Neural progenitor cell (in vitro differentiated cells): ENCODE measurements at regions not wholly inside any gene's neighbourhood (a gene's known extent, or its start where the extent isn't known, plus 50 kb on each side); places are given as distances from the start of the nearest gene placed in this dataset.
A peak's percentile ranks its signal among the peaks of the same experiment; 100 is the strongest.

Experiments used
- DNase-seq: peaks from one replicate; pipeline ENCODE4 v3.0.0-alpha.2; 2016; ENCODE audit warnings: low spot score
- H2AFZ ChIP-seq: fragments of 200-600 bp; sonication (generic); replicated peaks from 2 replicates; pipeline ENCODE4 v1.6.1; 2016; ENCODE audit warnings: antibody characterized with exemption
- H3F3A ChIP-seq: fragments of 200-600 bp; sonication (generic); 2 replicates; pipeline ENCODE4 v1.6.1; 2016; ENCODE audit warnings: antibody characterized with exemption, low read depth
- H3K27ac ChIP-seq: fragments of 200-600 bp; sonication (generic); 2 replicates; pipeline ENCODE4 v1.5.1; 2016; ENCODE audit warnings: mild to moderate bottlenecking
- H3K27me3 ChIP-seq: fragments of 200-600 bp; sonication (generic); 2 replicates; pipeline ENCODE4 v1.6.1; 2016; ENCODE audit warnings: mild to moderate bottlenecking, moderate library complexity
- H3K36me3 ChIP-seq: fragments of 200-600 bp; sonication (generic); 2 replicates; pipeline ENCODE4 v1.5.1; 2016
- H3K4me1 ChIP-seq: fragments of 200-600 bp; sonication (generic); 2 replicates; pipeline ENCODE4 v1.6.1; 2016; ENCODE audit warnings: mixed run types
- H3K4me2 ChIP-seq: fragments of 200-600 bp; sonication (generic); 2 replicates; pipeline ENCODE4 v1.6.1; 2016
- H3K4me3 ChIP-seq: fragments of 200-600 bp; sonication (generic); 2 replicates; pipeline ENCODE4 v1.5.1; 2016
- H3K79me2 ChIP-seq: fragments of 200-600 bp; sonication (generic); 2 replicates; pipeline ENCODE4 v1.6.1; 2016; ENCODE audit warnings: low read depth
- H3K9ac ChIP-seq: fragments of 200-600 bp; sonication (generic); 2 replicates; pipeline ENCODE4 v1.6.1; 2016
- H3K9me3 ChIP-seq: fragments of 200-600 bp; sonication (generic); 2 replicates; pipeline ENCODE4 v1.5.1; 2016; ENCODE audit warnings: low read depth
- H4K20me1 ChIP-seq: fragments of 200-600 bp; sonication (generic); 2 replicates; pipeline ENCODE4 v1.6.1; 2016; ENCODE audit warnings: low read depth
- H3K27ac Mint-ChIP-seq: 3 replicates; pipeline ENCODE4 v1.8.0; 2021; ENCODE audit warnings: mixed read lengths
- H3K27me3 Mint-ChIP-seq: 2 replicates; pipeline ENCODE4 v1.8.0; 2022; ENCODE audit warnings: low read depth, mild to moderate bottlenecking, inconsistent platforms, moderate library complexity, mixed read lengths; ENCODE audit not compliant: insufficient read depth
- H3K36me3 Mint-ChIP-seq: 3 replicates; pipeline ENCODE4 v1.8.0; 2021; ENCODE audit warnings: mixed read lengths
- H3K4me1 Mint-ChIP-seq: 3 replicates; pipeline ENCODE4 v1.8.0; 2021; ENCODE audit warnings: mixed read lengths
- H3K4me3 Mint-ChIP-seq: 3 replicates; pipeline ENCODE4 v1.8.0; 2021; ENCODE audit warnings: mild to moderate bottlenecking, moderate library complexity, mixed read lengths
- H3K9me3 Mint-ChIP-seq: 3 replicates; pipeline ENCODE4 v1.8.0; 2020; ENCODE audit warnings: mixed read lengths
- EZH2 ChIP-seq: fragments of 200-600 bp; sonication (generic); IDR thresholded peaks from 2 replicates; pipeline ENCODE4 v1.6.1; 2017; ENCODE audit warnings: antibody characterized with exemption, mild to moderate bottlenecking, moderate library complexity
- EZH2phosphoT487 ChIP-seq: fragments of 200-600 bp; sonication (generic); IDR thresholded peaks from 2 replicates; pipeline ENCODE4 v1.6.1; 2017; ENCODE audit warnings: antibody characterized with exemption
- TF ChIP-seq, protein P1 (sequence below): fragments of 200-600 bp; sonication (generic); IDR thresholded peaks from 2 replicates; pipeline ENCODE4 v1.5.1; 2017; ENCODE audit warnings: antibody characterized with exemption, mild to moderate bottlenecking

DNA sequence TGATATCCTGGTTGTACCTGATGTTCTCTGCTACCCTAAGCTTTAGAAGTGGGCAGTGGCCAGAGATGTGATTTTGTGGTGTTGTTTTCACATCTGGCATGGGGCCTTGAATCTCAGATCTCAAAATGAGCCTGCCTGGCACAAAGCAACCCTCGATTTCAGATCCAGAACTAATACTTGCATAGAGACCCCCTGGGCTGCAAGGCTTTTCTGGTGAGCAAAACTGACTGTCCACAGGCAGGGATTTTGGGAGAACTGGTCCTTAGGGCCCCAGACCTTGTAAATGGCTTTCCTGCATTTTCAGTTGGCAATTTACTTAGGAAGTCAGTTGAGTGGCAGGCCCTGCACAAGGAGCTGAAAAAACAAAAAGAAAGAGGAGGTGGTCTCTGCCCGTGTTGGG, 265.3 kb downstream of the MYCN start:
- TF ChIP-seq, protein P1, sequence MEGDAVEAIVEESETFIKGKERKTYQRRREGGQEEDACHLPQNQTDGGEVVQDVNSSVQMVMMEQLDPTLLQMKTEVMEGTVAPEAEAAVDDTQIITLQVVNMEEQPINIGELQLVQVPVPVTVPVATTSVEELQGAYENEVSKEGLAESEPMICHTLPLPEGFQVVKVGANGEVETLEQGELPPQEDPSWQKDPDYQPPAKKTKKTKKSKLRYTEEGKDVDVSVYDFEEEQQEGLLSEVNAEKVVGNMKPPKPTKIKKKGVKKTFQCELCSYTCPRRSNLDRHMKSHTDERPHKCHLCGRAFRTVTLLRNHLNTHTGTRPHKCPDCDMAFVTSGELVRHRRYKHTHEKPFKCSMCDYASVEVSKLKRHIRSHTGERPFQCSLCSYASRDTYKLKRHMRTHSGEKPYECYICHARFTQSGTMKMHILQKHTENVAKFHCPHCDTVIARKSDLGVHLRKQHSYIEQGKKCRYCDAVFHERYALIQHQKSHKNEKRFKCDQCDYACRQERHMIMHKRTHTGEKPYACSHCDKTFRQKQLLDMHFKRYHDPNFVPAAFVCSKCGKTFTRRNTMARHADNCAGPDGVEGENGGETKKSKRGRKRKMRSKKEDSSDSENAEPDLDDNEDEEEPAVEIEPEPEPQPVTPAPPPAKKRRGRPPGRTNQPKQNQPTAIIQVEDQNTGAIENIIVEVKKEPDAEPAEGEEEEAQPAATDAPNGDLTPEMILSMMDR = no peak
- TF ChIP-seq EZH2 (no peak), EZH2phosphoT487 (no peak)
- no peaks in the 10 kb centered on the region for H3K79me2 ChIP-seq
- no peak overlapping the region for H3K27ac ChIP-seq
- Mint-ChIP-seq H3K9me3 (peaks cover 32% of the 10 kb centered on the region), H3K36me3 (peaks cover 8% of the 10 kb centered on the region), H3K4me1 (peaks cover 50% of the 10 kb centered on the region), H3K27ac (peak overlapping the region; percentile 82), H3K4me3 (no peak overlapping the region), H3K27me3 (peaks cover 18% of the 10 kb centered on the region)
- no peaks in the 10 kb centered on the region for H3K36me3 ChIP-seq
- no peaks in the 10 kb centered on the region for H3K9me3 ChIP-seq
- H3K4me2 ChIP-seq = peak overlapping the region; percentile 56
- H2AFZ ChIP-seq = no peak overlapping the region
- H4K20me1 ChIP-seq = peaks cover 6% of the 10 kb centered on the region
- H3K4me1 ChIP-seq = peaks cover 30% of the 10 kb centered on the region
- no peak for DNase-seq
- no peak overlapping the region for H3K4me3 ChIP-seq
- no peak overlapping the region for H3K9ac ChIP-seq
- peaks cover 15% of the 10 kb centered on the region for H3F3A ChIP-seq
- no peaks in the 10 kb centered on the region for H3K27me3 ChIP-seq

DNA sequence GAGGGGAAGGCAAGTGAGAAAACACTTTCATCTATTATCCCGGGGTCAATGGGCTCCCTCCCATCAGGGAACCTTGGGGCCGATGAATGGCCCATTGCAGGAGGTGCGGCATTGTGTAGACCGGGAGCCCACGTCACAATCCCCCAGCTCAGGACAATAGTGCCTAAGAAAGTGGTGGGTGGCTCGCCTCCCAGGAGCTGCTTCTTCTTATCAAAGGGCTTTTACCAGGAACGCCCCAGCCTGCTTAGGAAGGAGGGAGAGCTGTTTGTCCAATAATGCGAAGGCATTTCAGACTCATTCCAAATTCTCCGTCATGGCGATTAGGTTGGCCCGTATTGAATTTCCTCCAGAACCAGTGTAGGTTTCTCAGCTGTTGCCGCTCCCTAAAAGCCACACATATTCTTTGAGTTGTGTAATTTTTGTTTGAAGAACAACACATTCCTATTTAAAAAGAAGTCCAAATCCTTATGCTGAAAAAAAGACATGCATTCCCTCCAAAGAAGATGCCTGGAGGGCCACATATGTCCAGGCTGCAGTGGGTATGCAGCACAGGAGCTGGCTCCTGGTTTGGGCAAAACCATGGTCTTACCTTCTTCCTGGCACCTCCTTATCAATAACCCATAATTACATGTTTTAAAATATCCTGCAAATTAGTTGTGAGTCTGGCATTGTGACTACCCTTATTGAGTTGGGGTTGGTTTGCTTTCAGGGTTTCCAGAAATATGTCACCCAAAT, 264.7 kb downstream of the MYCN start:
- H3K4me2 ChIP-seq = peak overlapping the region; percentile 56
- no peak overlapping the region for H2AFZ ChIP-seq
- peak overlapping the region; percentile 18 for H3K4me3 ChIP-seq
- peaks cover 7% of the 10 kb centered on the region for H3K36me3 Mint-ChIP-seq
- H3K9me3 ChIP-seq = no peaks in the 10 kb centered on the region
- peak overlapping the region; percentile 89 for H3K27ac Mint-ChIP-seq
- H3K4me3 Mint-ChIP-seq = peak overlapping the region; percentile 68
- H3K9me3 Mint-ChIP-seq = peaks cover 29% of the 10 kb centered on the region
- peaks cover 53% of the 10 kb centered on the region for H3K4me1 Mint-ChIP-seq
- peaks cover 6% of the 10 kb centered on the region for H4K20me1 ChIP-seq
- no peaks in the 10 kb centered on the region for H3K27me3 ChIP-seq
- no peaks in the 10 kb centered on the region for H3K36me3 ChIP-seq
- TF ChIP-seq EZH2phosphoT487 (no peak), EZH2 (no peak)
- TF ChIP-seq, protein P1 = no peak
- no peak overlapping the region for H3K9ac ChIP-seq
- peaks cover 21% of the 10 kb centered on the region for H3K27me3 Mint-ChIP-seq
- H3K27ac ChIP-seq = no peak overlapping the region
- H3F3A ChIP-seq = peaks cover 16% of the 10 kb centered on the region
- DNase-seq = peak; percentile 93
- H3K4me1 ChIP-seq = peaks cover 30% of the 10 kb centered on the region
- H3K79me2 ChIP-seq = no peaks in the 10 kb centered on the region

DNA sequence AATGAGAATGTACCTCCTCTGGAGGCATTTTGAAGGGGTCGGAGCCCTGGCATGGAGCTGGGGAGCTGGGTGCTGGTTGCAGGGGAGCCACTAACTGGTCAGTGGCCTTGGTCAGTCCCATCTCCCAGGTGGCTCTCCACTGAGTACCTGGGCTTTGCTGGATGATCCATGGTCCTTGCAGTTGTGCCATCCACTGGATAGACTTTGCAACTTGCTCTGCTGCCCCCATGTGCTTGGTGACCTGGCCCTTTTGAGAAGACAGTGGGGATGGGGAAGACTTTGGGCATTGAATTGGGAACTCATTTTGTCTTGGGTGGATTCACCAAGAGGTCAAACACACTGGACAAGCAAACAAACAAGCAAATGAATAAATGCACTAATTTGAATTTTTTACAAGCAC, 263.9 kb downstream of the MYCN start:
- Mint-ChIP-seq H3K27ac (peak overlapping the region; percentile 89), H3K27me3 (peaks cover 19% of the 10 kb centered on the region), H3K36me3 (peaks cover 6% of the 10 kb centered on the region), H3K4me3 (peak overlapping the region; percentile 68), H3K4me1 (peaks cover 51% of the 10 kb centered on the region), H3K9me3 (peaks cover 26% of the 10 kb centered on the region)
- Histone ChIP-seq H3K4me2 (peak overlapping the region; percentile 56), H3K4me3 (no peak overlapping the region), H3K9ac (no peak overlapping the region), H4K20me1 (peaks cover 6% of the 10 kb centered on the region), H3F3A (peaks cover 16% of the 10 kb centered on the region), H2AFZ (no peak overlapping the region), H3K4me1 (peaks cover 30% of the 10 kb centered on the region), H3K79me2 (no peaks in the 10 kb centered on the region), H3K27me3 (no peaks in the 10 kb centered on the region), H3K27ac (no peak overlapping the region), H3K9me3 (no peaks in the 10 kb centered on the region), H3K36me3 (no peaks in the 10 kb centered on the region)
- DNase-seq = no peak
- TF ChIP-seq EZH2 (no peak), EZH2phosphoT487 (no peak)
- TF ChIP-seq, protein P1 = no peak
